GM12874 (cell line): ENCODE measurements at regions not wholly inside any gene's neighbourhood (a gene's known extent, or its start where the extent isn't known, plus 50 kb on each side); places are given as distances from the start of the nearest gene placed in this dataset.

Experiments used
- CTCF ChIP-seq: IDR thresholded peaks from 2 replicates; pipeline ENCODE4 v1.5.1; 2011; ENCODE audit warnings: low read depth, mild to moderate bottlenecking, control low read depth, low read length, moderate library complexity; ENCODE audit not compliant: insufficient read depth

DNA sequence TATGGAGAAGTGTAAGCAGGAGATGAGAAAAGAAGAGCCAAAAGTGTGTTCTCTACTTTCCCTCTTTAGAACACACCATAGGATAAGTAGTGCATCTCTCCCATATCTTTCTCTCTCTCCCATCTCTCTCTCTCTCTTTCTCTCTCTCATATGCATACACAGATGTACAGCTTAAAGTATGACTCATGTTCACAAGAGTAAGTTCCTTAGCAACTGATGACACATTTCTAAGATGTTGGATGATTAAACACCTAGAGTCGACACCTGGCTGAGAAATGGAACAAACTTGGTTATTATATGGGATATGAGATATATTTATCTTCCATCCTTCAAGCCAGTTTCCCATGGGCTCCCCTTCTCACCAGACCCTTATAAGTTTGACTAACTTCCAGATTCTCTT is 113.5 kb downstream of the TMEM132E start:
- TF ChIP-seq CTCF = no peak
